Keratinocyte (primary cell): ENCODE measurements at regions not wholly inside any gene's neighbourhood (a gene's known extent, or its start where the extent isn't known, plus 50 kb on each side); places are given as distances from the start of the nearest gene placed in this dataset.

Source experiments
- DNase-seq: peaks from one replicate; pipeline ENCODE4 v3.0.0-alpha.2; 2011; ENCODE audit warnings: low read depth, missing footprints, low spot score
- FAIRE-seq: peaks from 2 replicates; lab custom pipeline; 2011; peaks lifted over from hg19 to GRCh38; lab: Jason Lieb, UNC
- H2AFZ ChIP-seq: 2 replicates; pipeline ENCODE4 v1.6.0; 2012; ENCODE audit warnings: low read length, control low read depth, inconsistent platforms; ENCODE audit not compliant: control insufficient read depth
- H3K27ac ChIP-seq: 2 replicates; pipeline ENCODE4 v1.5.1; 2011; ENCODE audit warnings: low read length; ENCODE audit not compliant: control insufficient read depth, insufficient read depth
- H3K27me3 ChIP-seq: 3 replicates; pipeline ENCODE4 v1.6.0; 2011; ENCODE audit warnings: low read length; ENCODE audit not compliant: control insufficient read depth, insufficient read depth; ENCODE audit errors: extremely low read depth
- H3K36me3 ChIP-seq, 2 experiments: 2 replicates in 1 of 2; 3 replicates in 1 of 2; pipeline ENCODE4 v1.5.1; 2011; ENCODE audit warnings: low read length in 2 of 2, mild to moderate bottlenecking in 1 of 2; ENCODE audit not compliant: control insufficient read depth in 2 of 2, insufficient read depth in 2 of 2; ENCODE audit errors: extremely low read depth in 1 of 2
- H3K4me1 ChIP-seq: 3 replicates; pipeline ENCODE4 v1.5.1; 2011; ENCODE audit warnings: low read length; ENCODE audit not compliant: control insufficient read depth, insufficient read depth; ENCODE audit errors: extremely low read depth
- H3K4me2 ChIP-seq: 3 replicates; pipeline ENCODE4 v1.6.0; 2011; ENCODE audit warnings: low read depth, low read length; ENCODE audit not compliant: control insufficient read depth, insufficient read depth; ENCODE audit errors: extremely low read depth
- H3K4me3 ChIP-seq, 3 experiments: fragments of 200-600 bp in 1 of 3; sonication (generic) in 1 of 3; 2 replicates in 2 of 3; 3 replicates in 1 of 3; pipeline ENCODE4 v1.5.1; 2011 to 2016; ENCODE audit warnings: low read length in 3 of 3, mild to moderate bottlenecking in 3 of 3, control low read depth in 2 of 3, inconsistent platforms in 1 of 3, low read depth in 1 of 3, mixed read lengths in 1 of 3, mixed run types in 1 of 3, moderate library complexity in 1 of 3; ENCODE audit not compliant: control insufficient read depth in 2 of 3, insufficient read depth in 2 of 3; ENCODE audit errors: extremely low read depth in 1 of 3
- H3K79me2 ChIP-seq: 2 replicates; pipeline ENCODE4 v1.6.0; 2012; ENCODE audit warnings: low read length; ENCODE audit not compliant: control insufficient read depth, insufficient read depth
- H3K9ac ChIP-seq: 3 replicates; pipeline ENCODE4 v1.6.0; 2011; ENCODE audit warnings: low read length; ENCODE audit not compliant: control insufficient read depth, insufficient read depth; ENCODE audit errors: extremely low read depth
- H3K9me1 ChIP-seq: 3 replicates; pipeline ENCODE4 v1.6.0; 2011; ENCODE audit warnings: low read length; ENCODE audit not compliant: control insufficient read depth, insufficient read depth; ENCODE audit errors: extremely low read depth
- H3K9me3 ChIP-seq: 2 replicates; pipeline ENCODE4 v1.5.1; 2012; ENCODE audit warnings: low read depth, low read length; ENCODE audit not compliant: control insufficient read depth
- H4K20me1 ChIP-seq: 3 replicates; pipeline ENCODE4 v1.6.0; 2011; ENCODE audit warnings: low read length; ENCODE audit not compliant: control insufficient read depth, insufficient read depth; ENCODE audit errors: extremely low read depth
- EZH2 ChIP-seq: IDR thresholded peaks from one replicate; pipeline ENCODE4 v1.6.1; 2012; ENCODE audit warnings: inconsistent platforms, mild to moderate bottlenecking, low read length, moderate library complexity
- dilution Hi-C: fragments of 300-500 bp; cut with MboI; formaldehyde crosslinking; loops from one replicate; pipeline ENCODE4 v1.7.0; 2020; ENCODE audit warnings: low sequenced_read_pairs; ENCODE audit not compliant: extremely low pct_ligation_motif_present
- TF ChIP-seq, protein P1 (sequence below), 3 experiments: IDR thresholded peaks in 1 of 3; conservative IDR thresholded peaks in 1 of 3; optimal IDR thresholded peaks in 1 of 3; 2 replicates in 2 of 3; 3 replicates in 1 of 3; pipeline versions ENCODE3 to v1.5.1; 2011; ENCODE audit warnings: low read length in 3 of 3, mild to moderate bottlenecking in 3 of 3, moderate library complexity in 2 of 3, control low read depth in 1 of 3, inconsistent platforms in 1 of 3; ENCODE audit not compliant: insufficient read depth in 2 of 3; ENCODE audit errors: extremely low read depth in 1 of 3

DNA sequence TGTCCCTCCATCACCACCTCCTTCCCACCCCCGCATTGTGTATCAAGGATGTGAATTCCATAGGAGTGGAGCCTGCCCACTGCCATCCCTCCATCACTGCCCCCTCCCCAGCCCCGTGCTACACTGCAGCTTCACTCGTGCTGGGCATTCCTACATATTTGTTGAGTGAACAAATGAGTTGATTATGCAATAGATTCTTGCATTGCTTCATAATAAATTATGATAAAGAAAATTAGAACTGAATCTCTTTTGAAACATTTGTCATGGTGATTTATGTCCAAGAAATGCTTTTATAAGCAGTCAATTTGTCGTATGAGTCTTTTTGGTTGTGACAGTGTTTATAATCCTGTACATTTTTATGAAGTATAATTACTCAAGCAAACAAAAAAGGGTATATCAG lies 83.2 kb downstream of the IRX1 start:
- no peak overlapping the region for H3K4me3 ChIP-seq
- H3K27me3 ChIP-seq = no peaks in the 10 kb centered on the region
- DNase-seq = no peak
- H3K27ac ChIP-seq = no peak overlapping the region
- no peak overlapping the region for H3K9ac ChIP-seq
- FAIRE-seq = no peak
- no peaks in the 10 kb centered on the region for H3K36me3 ChIP-seq
- H3K9me3 ChIP-seq = peaks cover 2% of the 10 kb centered on the region
- no peaks in the 10 kb centered on the region for H3K79me2 ChIP-seq
- no peak overlapping the region for H3K4me2 ChIP-seq
- no peak overlapping the region for H2AFZ ChIP-seq
- H3K4me1 ChIP-seq = no peaks in the 10 kb centered on the region
- no peak for TF ChIP-seq EZH2
- TF ChIP-seq, protein P1, sequence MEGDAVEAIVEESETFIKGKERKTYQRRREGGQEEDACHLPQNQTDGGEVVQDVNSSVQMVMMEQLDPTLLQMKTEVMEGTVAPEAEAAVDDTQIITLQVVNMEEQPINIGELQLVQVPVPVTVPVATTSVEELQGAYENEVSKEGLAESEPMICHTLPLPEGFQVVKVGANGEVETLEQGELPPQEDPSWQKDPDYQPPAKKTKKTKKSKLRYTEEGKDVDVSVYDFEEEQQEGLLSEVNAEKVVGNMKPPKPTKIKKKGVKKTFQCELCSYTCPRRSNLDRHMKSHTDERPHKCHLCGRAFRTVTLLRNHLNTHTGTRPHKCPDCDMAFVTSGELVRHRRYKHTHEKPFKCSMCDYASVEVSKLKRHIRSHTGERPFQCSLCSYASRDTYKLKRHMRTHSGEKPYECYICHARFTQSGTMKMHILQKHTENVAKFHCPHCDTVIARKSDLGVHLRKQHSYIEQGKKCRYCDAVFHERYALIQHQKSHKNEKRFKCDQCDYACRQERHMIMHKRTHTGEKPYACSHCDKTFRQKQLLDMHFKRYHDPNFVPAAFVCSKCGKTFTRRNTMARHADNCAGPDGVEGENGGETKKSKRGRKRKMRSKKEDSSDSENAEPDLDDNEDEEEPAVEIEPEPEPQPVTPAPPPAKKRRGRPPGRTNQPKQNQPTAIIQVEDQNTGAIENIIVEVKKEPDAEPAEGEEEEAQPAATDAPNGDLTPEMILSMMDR (optimal IDR thresholded peaks at IDR 0.05 in 1 of 3, IDR thresholded peaks at IDR 0.05 in 1 of 3, conservative IDR thresholded peaks at IDR 0.05 in 1 of 3; ENCODE audit: extremely low read depth in 1 of 3, insufficient read depth in 2 of 3, low read length in 3 of 3) = no peak
- H4K20me1 ChIP-seq = no peaks in the 10 kb centered on the region
- dilution Hi-C loops = no loop called here
- no peaks in the 10 kb centered on the region for H3K9me1 ChIP-seq

DNA sequence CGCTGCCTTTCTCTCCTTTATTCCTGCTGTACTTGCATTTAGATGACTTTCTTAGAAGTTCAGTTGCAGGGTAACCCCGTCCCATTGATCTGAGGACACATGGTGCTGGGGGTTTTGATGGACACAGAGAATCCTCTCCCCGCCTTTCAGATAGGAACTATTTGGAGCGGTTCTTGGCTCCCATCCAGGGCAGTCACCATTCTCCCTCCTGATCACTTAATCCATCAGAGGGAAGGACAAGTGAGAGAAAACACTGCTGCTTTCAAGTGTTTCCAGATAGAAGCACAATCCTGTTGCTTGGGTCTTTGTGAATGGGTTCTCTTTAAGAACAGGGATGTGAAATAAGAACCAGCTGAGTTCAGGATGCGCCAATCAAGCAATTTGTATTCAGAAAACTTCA lies 85.2 kb downstream of the IRX1 start:
- Histone ChIP-seq H4K20me1 (no peaks in the 10 kb centered on the region), H3K27me3 (no peaks in the 10 kb centered on the region), H3K4me1 (no peaks in the 10 kb centered on the region), H3K9ac (no peak overlapping the region), H2AFZ (no peak overlapping the region), H3K36me3 (no peaks in the 10 kb centered on the region), H3K4me3 (no peak overlapping the region), H3K27ac (no peak overlapping the region), H3K79me2 (no peaks in the 10 kb centered on the region), H3K4me2 (no peak overlapping the region), H3K9me3 (peaks cover 2% of the 10 kb centered on the region), H3K9me1 (no peaks in the 10 kb centered on the region)
- DNase-seq = no peak
- no peak for FAIRE-seq
- no peak for TF ChIP-seq EZH2
- TF ChIP-seq, protein P1 (optimal IDR thresholded peaks at IDR 0.05 in 1 of 3, IDR thresholded peaks at IDR 0.05 in 1 of 3, conservative IDR thresholded peaks at IDR 0.05 in 1 of 3; ENCODE audit: extremely low read depth in 1 of 3, insufficient read depth in 2 of 3, low read length in 3 of 3) = no peak
- dilution Hi-C loops = no loop called here
